Ammon's horn (tissue), 1 donor: ENCODE measurements at regions not wholly inside any gene's neighbourhood (a gene's known extent, or its start where the extent isn't known, plus 50 kb on each side); places are given as distances from the start of the nearest gene placed in this dataset.
"Not testable (repeated sequence)": the region's sequence is repeated elsewhere in the genome, so short reads cannot be mapped to it uniquely, and the experiment has no call there.

Experiments used
- DNase-seq: peaks from one replicate; pipeline ENCODE4 v3.0.0-alpha.2; 2016; ENCODE audit warnings: low spot score

DNA sequence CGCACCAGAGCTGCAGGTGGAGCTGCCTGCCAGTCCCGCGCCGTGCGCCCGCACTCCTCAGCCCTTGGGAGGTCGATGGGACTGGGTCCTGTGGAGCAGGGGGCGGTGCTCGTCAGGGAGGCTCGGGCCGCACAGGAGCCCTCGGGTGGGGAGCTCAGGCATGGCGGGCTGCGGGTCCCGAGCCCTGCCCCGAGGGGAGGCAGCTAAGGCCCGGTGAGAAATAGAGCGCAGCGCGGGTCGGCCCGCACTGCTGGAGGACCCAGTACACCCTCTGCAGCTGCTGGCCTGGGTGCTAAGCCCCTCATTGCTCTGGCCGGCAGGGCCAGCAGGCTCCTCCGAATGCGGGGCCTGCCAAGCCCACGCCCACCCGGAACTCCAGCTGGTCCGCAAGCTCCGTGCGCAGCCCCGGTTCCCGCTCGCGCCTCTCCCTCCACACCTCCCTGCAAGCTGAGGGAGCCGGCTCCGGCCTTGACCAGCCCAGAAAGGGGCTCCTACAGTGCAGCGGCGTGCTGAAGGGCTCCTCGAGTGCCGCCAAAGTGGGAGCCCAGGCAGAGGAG, 403.7 kb upstream of the KLHL1 start:
- not testable (repeated sequence) for DNase-seq

DNA sequence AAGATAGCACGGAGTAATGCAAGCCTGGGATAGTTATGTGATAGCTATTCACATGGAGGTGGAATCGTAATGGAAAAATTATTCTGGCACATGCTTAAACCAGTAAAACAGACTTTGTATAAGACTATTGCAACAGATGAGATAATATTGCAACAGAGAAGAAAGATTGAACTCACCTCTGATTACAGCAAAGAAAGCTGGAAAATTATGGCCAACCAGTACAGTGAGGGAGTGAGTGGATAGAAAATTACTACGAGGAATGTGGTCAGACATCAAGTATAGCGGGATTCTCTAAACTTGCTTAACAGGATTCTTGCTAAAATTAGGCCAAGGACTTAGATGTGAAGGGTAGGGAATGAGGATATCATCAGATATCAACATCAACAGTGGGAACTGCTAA, 397.6 kb upstream of the KLHL1 start:
- DNase-seq = no peak

DNA sequence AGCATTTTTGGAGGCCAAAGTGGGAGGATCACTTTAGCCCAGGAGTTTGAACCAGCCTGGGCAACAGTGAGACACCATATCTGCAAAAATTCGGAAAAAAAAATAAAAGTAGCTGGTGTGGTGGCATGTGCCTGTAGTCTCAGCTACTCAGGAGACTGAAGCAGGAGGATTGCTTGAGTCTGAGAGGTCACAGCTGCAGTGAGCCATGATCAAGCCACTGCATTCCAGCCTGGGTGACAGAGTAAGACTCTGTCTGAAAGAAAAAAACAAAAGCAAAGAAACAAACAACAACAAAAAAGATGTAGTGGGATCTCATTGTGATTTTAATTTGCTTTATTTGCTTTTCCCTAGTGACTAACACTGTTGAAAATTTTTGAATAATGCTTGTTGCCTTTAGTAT, 394.7 kb upstream of the KLHL1 start:
- no peak for DNase-seq

DNA sequence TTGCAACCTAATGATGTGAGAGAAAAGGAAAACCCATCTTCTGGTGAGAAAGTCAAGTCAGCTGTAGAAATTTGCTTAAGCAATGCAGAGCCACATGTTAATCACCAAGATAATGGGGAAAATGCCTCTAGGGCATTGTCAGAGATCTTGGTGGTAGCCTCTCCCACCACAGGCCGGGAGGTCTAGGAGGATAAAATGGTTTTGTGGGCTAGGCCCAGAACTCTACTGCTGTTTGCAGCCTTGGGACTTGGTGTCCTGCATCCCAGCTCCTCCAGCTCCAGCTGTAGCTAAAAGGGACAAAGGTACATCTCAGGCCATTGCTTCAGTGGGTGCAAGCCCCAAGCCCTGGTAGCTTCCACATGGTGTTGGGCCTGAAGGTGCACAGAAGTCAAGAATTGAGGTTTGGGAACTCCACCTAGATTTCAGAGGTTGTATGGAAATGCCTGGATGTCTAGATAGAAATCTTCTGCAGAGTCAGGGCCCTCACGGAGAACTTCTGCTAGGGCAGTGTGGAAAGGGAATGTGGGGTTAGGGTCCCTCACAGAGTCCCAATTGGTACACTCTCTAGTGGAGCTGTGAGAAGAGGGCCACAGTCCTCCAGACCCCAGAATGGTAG, 382.2 kb upstream of the KLHL1 start:
- DNase-seq = no peak

DNA sequence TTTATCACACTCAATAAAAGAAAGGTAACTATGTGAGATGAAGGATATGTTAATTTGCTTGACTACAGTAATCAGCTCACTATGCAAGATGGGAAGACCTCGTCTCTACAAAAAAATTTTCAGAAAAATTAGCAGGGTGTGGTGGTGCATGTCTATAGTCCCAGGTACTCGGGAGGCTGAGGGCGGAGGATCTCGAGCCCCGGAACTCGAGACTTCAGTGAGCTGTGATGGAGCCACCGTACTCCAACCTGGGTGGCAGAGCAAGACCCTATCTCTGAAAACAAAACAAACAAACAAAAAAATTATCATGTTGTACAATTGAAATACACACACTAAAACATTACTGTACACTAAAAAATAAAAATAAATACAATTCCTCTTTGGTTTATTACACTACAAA, 376.7 kb upstream of the KLHL1 start:
- no peak for DNase-seq

DNA sequence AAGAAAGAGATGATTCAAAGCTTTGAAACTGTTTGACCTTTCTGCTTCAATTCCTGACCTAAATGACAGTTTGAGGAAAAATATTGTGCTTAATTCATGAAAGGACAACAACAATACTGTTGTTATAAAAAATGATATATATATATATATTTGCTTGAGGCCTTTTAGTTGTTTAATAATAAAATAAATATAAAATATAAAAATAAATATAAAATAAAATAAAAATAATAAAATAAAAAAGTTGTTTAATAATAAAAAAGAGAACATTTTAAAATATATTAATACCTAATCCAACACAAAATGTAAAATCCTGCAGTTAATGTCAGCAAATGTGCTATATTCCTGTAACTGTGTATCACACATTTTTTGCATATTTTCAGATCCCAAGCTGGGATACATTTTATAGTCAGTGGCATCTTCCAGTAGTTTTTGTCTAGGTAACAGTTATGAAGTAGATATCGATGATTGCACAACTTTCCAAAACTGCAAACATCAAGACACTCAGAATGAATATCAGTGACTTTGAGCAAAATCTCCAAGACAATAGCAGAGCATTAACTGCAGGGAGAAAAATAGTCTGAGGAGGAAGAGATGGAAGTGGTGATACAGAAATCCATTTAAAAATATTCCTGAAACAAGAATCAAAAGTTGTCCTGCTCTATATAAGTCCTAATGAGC, 375.5 kb upstream of the KLHL1 start:
- DNase-seq = no peak

DNA sequence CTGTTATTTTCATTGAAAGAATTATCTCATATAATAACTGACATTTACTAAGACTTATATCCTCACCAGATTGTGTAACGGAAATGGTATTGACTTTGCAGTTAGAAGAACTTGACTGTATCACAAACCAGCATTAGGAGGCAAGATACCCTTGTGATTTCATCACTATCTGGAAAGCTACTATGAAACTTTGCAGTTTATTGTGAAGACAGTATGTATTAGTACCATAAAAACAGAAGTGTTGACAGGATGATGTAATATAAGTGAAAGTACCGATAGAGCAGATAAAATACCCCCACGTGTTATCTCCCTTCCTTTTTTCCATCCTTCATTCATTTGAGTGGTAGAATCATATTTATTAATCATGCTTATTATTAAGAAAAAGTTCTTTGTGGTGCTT, 365.7 kb upstream of the KLHL1 start:
- DNase-seq = no peak

DNA sequence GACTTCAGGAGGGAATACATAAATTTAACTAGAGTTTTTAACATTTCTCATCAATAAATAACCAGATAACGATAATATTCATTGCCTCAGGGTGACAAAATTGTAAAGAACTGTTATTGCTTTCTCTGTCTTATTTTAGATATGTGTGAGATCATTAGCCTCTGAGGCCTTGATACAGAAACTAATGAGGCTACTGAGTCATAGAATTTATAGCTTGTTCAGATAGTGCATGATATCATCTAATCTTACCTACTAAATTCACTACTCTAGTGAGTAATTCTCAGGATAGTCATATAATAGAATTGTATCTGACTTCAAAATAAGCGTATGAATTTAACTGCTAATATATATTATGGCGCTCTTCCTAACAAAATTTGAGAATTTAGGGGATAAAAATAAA, 360.8 kb upstream of the KLHL1 start:
- no peak for DNase-seq

DNA sequence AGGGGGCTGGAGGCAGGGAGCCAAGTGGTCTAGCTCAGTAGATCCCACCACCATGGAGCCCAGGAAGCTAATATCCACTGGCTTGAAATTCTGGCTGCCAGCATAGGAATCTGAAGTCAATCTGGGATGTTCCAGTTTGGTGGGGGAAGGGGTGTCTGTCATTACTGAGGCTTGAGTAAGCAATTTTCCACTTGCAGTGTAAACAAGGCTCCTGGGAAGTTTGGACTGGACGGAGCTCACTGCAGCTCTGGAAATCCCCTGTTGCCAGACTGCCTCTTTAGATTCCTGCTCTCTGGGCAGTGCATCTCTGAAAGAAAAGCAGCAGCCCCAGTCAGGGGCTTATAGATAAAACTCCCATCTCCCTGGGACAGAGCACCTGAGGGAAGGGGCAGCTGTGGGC, 349.2 kb upstream of the KLHL1 start:
- DNase-seq = no peak

DNA sequence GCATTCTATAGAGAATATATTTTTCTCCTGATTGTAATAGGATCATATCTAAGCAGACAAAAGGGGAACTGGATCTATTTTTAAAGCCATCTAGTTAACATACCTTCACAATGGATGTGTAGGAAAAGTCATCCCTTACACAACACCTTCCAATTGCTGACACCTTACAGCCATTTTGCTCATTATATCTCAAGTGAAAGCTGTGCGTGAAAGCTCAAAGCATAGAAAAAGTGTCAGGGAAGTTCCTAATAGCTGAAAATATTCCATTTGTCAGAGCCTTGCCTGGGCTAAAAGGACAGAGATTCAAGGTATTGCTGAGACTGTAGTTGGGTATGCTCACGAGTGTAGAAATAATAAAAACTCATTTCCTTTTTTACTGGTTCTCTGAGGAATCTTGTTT, 340.6 kb upstream of the KLHL1 start:
- DNase-seq = no peak

DNA sequence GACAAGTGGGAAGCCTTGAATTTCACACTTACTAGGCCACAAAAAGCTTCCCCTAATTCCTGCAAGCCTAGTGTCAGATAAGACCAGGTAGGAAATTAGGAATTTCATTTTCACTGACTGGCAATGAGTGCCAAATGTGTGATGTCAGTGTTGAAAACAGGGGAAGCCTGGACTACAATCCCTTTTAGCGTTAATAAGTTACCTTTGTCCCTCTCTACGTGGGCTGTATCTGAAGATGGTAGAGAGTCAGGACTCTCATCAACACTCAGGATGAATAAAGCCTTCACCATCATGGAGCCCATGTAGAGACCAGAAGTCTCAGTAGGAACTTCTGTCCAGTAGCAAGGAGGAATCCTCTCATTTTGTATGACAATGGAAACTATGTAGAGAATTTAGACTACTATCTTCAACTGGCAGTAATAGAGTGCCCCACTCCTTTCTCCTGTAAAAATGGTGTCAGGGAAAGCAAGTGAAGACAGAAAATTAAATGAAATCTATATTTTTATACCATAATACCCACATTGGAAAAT, 324.1 kb upstream of the KLHL1 start:
- no peak for DNase-seq

DNA sequence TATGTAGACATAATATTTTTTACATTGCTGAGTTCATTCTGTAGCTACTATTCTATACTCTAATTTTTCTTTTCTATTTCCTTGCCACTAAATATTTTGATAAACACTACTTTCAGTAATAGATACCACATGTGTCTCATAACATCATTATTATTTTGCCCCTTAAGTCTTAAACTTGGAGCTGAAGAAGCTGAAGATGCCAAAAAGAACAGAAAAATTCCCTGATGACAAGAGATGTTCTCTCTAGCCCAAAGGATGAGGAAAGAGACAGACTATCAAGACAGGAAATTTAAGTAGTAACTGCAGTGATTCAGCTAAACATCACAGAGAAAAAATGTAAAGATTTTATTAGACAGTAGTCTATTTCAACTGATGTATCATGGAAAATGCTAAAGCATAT, 322.0 kb upstream of the KLHL1 start:
- DNase-seq = no peak

DNA sequence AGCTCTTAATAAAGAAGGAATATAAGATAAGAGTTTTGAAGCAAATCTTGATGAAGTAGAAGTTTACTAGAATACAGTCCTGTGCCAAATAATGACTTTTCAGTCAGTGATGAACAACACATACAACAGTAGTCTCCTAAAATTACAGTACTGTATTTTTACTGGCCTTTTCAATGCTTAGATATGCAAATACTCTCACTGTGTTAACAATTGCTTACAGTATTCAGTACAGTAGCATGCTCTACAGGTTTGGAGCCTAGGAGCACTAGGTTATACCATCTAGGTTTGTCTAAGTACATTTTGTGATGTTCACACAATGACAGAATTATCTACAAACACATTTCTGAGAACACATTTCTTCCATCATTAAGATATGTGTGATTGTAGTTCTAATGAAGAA, 316.7 kb upstream of the KLHL1 start:
- DNase-seq = no peak

DNA sequence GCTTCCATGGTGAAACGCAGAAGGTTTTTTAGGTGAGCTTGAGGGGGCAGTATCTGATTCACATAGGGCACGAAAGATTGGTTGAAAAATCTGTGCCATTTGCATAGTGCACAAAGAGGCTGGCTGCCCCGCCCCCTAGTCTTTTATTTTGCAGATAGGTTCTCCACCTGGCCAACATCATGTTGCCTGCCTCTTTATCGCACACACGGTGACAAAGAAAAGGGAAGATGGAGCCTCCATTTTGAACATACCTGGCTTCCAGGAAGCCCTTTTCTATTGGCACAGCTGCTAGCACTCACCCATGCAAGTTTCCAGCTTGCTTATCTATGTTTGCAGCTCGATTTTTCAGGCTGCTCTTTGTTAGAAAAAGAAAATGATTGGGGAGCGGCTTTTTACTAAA, 316.2 kb upstream of the KLHL1 start:
- no peak for DNase-seq

DNA sequence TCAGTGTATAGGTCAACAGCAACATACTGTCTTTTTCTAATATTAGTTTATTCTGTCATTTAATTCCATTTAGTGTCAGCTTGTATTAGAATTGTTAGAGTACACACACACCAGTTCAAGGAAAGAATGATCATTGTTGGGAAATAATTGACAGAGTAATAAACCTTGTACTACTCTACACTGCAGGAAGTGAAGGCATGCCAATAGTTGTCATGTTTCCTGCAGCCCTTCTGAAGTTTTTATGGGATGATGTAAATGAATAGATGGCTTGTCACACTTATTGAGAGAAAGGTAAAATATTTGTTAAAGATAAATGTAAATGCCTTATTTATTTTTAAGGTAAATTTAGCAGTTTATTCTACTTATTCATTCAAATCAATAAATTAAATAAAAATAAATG, 306.9 kb upstream of the KLHL1 start:
- DNase-seq = no peak

DNA sequence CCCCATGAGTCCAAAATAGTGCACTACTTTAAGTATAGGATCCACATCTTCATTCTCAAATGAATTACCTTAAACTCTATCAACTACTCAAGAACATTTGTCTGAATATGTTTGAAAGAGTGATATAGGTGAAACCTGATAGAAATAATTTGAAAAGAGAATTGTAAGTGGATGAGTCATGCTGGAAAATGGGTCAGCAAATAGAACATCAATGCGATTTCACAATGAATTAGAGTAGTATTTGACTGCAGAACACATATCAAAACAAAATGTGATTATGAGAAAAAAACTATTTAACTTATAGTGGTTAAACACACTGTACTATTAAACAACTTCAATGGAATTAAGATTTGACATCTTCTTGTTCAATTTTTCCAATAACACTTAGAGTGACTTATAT, 300.6 kb upstream of the KLHL1 start:
- DNase-seq = no peak

DNA sequence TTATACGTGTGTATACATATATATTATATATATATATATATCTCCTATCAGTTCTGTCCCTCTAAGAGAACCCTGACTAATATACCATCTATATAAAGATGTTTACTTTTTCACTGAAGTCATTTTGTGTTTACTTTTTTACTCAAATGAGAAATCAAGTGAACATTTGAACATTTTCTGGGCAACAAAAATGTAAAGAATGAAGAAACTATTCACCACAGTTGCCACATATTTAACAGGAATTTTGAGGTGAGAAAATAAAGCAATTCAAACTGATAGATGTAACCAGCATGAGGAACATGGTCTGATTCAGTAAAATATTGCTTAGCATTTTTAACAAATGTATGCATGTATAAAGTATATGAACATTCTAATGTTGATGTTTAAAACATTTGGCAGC, 299.2 kb upstream of the KLHL1 start:
- no peak for DNase-seq

DNA sequence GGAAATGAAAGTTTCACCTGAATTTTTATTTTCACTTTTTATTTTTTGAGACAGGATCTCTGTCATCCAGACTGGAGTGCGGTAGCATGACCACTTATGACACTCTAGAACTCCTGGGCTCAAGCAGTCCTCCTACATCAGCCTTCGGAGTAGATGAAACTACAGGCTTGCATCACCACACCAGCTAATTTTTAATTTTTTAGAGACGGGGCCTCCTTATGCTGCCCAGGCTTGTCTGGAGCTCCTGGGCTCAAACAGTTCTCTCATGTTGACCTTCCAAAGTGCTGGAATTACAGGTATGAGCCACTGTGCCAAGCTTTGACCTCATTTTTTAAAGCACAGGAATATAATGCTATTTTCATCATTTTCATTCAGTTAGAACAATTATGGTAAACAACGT, 297.0 kb upstream of the KLHL1 start:
- DNase-seq = no peak

DNA sequence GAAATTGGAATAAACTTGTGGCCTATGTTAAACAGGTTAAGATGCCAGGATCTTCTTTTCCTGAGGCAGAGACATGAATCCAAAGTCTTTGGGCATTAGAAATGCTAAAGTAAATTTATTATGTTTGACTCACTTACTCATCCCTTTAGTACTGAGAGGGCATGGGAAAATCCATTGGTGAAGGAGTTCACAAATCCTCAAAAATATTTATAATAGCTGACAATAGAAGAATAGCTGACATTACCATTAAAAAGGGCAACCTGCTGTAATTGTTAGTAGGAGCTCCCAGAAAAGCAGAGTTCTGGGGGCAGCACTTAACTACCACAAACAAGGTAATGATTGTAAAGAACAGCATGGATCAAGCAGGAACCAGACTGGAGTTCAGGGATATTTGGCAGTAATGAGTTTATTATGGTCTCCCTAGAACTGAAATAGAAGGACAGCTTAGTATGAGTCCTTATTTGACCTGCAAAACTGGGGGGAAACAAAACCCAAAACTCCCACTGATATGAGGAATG, 285.8 kb upstream of the KLHL1 start:
- DNase-seq = no peak

DNA sequence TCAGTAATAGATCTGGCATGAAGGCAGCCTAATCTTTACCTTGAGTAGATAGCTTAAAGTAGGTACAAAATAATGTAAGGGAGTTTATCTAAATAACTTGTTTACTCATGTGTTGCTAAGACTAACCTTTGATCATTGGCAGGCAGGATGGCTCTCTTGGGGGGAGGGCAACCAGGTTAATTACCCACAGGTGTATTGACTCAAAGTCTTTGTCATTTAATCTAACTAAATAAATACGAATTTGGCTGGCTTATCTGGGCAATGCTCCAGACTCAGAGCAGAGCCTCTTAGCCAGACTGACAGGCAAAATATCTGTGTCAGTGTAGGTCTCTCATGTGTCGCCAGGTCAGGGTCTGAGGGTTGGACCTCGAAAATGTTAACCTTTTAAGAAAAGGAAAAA, 283.4 kb upstream of the KLHL1 start:
- no peak for DNase-seq

DNA sequence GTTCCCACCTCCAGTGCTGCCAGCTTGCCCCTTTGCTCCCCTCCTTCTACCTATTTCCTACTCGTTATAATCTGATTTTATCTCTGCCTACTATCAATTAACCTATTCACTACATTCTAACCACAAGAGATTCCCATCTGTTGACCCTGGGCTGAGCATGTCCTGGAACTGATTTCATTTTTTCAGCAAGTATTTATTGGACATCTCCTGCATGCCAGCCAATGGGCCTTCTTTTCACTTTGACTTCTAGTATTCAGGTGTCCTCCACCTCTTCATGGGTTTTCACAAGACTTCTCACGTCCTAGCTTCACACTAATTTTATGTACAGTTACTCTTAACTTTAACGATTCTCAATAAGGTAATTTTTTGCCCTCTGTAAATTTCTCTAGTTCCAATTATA, 282.7 kb upstream of the KLHL1 start:
- DNase-seq = no peak

DNA sequence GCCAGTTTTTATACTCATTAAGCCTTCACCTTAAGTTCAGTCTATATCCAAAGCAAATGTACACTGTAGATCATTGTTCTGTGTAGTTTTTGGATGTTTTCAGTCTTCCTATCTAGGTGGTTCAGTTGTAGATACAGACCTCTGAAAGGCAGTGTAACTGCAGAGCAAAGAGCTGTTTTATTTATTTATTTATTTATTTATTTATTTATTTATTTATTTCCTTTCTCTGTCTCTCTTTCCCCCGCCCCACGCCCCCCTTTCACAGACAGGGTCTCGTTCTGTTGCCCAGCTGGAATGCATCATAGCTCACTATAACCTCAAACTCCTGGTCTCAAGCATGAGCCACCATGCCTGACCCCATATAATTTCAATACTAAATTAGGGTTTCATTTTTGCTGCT, 281.8 kb upstream of the KLHL1 start:
- DNase-seq = no peak

DNA sequence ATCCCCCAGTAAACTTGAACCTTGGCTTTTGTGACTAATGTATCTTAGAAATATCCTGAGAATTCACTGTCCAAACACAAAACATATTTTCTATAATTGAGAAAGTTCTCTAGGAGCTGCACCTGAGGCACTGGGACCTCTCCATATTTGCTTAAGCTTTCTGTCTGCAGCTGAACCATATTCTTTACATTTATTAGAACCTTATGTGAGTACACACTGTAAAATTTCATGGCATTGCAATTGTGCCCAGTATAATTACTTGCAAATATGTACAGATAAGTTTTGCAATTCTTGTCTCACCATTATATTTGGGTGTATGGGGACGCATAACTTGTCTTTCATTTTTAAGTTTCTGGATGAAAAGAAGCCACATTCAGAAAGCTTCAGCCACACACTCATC, 280.7 kb upstream of the KLHL1 start:
- DNase-seq = no peak

DNA sequence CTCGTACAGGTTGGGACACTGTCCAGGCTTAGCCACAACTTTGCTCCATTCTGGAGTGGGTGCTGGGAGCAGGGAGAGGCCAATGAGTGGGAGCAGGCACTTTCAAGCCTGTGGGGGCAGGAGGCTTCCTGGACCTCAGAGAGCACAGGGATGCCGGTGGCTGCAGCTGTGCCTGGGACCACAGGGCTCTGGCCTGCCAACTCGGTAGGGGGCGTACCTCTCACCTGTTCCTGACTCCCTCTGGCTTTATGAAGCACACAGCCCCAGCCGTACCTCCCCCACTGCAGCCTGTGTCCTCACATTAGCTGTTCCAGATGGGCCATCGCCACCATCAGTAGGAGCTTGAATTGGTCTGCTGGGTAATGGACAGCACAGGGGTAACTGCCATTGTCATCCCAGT, 278.7 kb upstream of the KLHL1 start:
- no peak for DNase-seq
